OCI-LY3 (cell line): ENCODE measurements at regions not wholly inside any gene's neighbourhood (a gene's known extent, or its start where the extent isn't known, plus 50 kb on each side); places are given as distances from the start of the nearest gene placed in this dataset.
"Not testable (repeated sequence)": the region's sequence is repeated elsewhere in the genome, so short reads cannot be mapped to it uniquely, and the experiment has no call there.

Source experiments
- EZH2phosphoT487 ChIP-seq: fragments of 200-600 bp; shearing (Covaris generic); IDR thresholded peaks from 2 replicates; pipeline ENCODE4 v1.6.1; 2018; ENCODE audit warnings: antibody characterized with exemption, mixed run types, low read depth
- TF ChIP-seq, protein P1 (sequence below): fragments of 200-600, 300-600 bp; sonication (generic); IDR thresholded peaks from 2 replicates; pipeline ENCODE4 v1.5.1; 2014; ENCODE audit warnings: antibody characterized with exemption, low read length, low read depth

DNA sequence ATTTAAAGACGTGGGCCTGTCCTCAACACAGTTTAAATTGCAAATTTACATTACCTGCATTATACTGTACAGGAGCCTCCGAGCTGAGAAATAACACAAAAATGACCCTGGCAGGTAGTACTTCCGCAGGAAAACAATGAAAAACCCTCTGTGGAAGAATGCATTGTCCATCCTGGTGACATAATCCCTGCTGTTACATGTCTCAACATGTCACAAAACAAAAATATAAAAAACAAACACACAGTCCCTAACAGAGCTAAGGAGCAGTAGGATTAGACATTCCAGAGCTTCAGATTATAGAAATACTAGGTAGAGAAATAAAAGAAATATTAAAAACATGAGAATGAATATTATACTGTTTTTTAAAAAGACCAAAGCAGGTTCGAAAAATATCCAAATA is 359.2 kb downstream of the SRGAP2C start:
- TF ChIP-seq, protein P1, sequence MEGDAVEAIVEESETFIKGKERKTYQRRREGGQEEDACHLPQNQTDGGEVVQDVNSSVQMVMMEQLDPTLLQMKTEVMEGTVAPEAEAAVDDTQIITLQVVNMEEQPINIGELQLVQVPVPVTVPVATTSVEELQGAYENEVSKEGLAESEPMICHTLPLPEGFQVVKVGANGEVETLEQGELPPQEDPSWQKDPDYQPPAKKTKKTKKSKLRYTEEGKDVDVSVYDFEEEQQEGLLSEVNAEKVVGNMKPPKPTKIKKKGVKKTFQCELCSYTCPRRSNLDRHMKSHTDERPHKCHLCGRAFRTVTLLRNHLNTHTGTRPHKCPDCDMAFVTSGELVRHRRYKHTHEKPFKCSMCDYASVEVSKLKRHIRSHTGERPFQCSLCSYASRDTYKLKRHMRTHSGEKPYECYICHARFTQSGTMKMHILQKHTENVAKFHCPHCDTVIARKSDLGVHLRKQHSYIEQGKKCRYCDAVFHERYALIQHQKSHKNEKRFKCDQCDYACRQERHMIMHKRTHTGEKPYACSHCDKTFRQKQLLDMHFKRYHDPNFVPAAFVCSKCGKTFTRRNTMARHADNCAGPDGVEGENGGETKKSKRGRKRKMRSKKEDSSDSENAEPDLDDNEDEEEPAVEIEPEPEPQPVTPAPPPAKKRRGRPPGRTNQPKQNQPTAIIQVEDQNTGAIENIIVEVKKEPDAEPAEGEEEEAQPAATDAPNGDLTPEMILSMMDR, result not testable (repeated sequence)
- TF ChIP-seq EZH2phosphoT487, result not testable (repeated sequence)
